ENCODE measurements at regions not wholly inside any gene's neighbourhood (a gene's known extent, or its start where the extent isn't known, plus 50 kb on each side); places are given as distances from the start of the nearest gene placed in this dataset.

GRCh38 chr10:47095848-47096612 lies 184.8 kb downstream of the PTPN20 start:
- ChIA-PET CTCF (no interaction called here), POLR2A (no interaction called here)
- Mint-ChIP-seq H3K27ac (no peak overlapping the region), H3K36me3 (ENCODE audit: low read depth) (no peaks in the 10 kb centered on the region), H3K27me3 (peaks cover 15% of the 10 kb centered on the region), H3K9me3 (peaks cover 2% of the 10 kb centered on the region), H3K4me1 (no peaks in the 10 kb centered on the region), H3K4me3 (no peak overlapping the region)
- no peak for DNase-seq
- intact Hi-C loops (cut with micrococcal nuclease), result no loop called here
- no peak for TF ChIP-seq CTCF (IDR thresholded peaks at IDR 0.05)
- ATAC-seq (ENCODE audit: low read depth), result no peak

DNA sequence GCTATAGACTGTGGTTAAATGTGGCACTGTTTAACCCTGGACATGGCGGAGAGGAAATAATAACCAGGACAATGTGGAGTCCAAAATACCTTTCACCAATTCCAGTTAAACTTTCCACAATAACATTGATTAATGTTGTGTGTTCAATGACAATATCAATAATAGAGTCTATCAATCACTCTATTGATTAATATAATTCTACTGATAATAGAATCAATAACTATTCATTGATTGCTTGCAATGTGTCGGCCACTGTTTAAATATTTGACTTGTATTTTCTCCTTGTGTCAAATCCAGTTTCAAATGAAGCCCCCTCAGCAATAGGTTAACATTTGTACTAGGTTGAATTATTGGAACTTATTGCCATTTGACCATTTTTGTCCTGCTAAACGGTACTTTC lies 187.0 kb downstream of the PTPN20 start:
- H3K27ac Mint-ChIP-seq, result no peak overlapping the region
- intact Hi-C loops (cut with micrococcal nuclease), result no loop called here
- H3K36me3 Mint-ChIP-seq (ENCODE audit: low read depth), result no peaks in the 10 kb centered on the region
- no peak for TF ChIP-seq CTCF (IDR thresholded peaks at IDR 0.05)
- no peak for DNase-seq
- peaks cover 8% of the 10 kb centered on the region for H3K27me3 Mint-ChIP-seq
- peaks cover 2% of the 10 kb centered on the region for H3K9me3 Mint-ChIP-seq
- no peaks in the 10 kb centered on the region for H3K4me1 Mint-ChIP-seq
- H3K4me3 Mint-ChIP-seq, result no peak overlapping the region
- ChIA-PET POLR2A (no interaction called here), CTCF (no interaction called here)
- no peak for ATAC-seq (ENCODE audit: low read depth)

GRCh38 chr10:47098964-47099363 lies 187.7 kb downstream of the PTPN20 start:
- Mint-ChIP-seq H3K27me3 (peaks cover 4% of the 10 kb centered on the region), H3K27ac (no peak overlapping the region), H3K4me1 (no peaks in the 10 kb centered on the region), H3K9me3 (peaks cover 2% of the 10 kb centered on the region), H3K4me3 (no peak overlapping the region), H3K36me3 (ENCODE audit: low read depth) (no peaks in the 10 kb centered on the region)
- ATAC-seq (ENCODE audit: low read depth) (no peak), DNase-seq (no peak)
- TF ChIP-seq CTCF (IDR thresholded peaks at IDR 0.05), result no peak
- POLR2A ChIA-PET, result no interaction called here
- intact Hi-C loops (cut with micrococcal nuclease), result no loop called here
- CTCF ChIA-PET, result no interaction called here

- DNase-seq (no peak), ATAC-seq (ENCODE audit: low read depth) (no peak)
- Mint-ChIP-seq H3K27ac (no peak overlapping the region), H3K4me3 (no peak overlapping the region), H3K36me3 (ENCODE audit: low read depth) (no peaks in the 10 kb centered on the region), H3K27me3 (peaks cover 3% of the 10 kb centered on the region), H3K4me1 (no peaks in the 10 kb centered on the region), H3K9me3 (peaks cover 2% of the 10 kb centered on the region)
- intact Hi-C loops (cut with micrococcal nuclease), result no loop called here
- no peak for TF ChIP-seq CTCF (IDR thresholded peaks at IDR 0.05)
- CTCF ChIA-PET, result no interaction called here
- POLR2A ChIA-PET, result no interaction called here
Measured at GRCh38 chr10:47099474-47099873, 188.2 kb downstream of the PTPN20 start.

DNA sequence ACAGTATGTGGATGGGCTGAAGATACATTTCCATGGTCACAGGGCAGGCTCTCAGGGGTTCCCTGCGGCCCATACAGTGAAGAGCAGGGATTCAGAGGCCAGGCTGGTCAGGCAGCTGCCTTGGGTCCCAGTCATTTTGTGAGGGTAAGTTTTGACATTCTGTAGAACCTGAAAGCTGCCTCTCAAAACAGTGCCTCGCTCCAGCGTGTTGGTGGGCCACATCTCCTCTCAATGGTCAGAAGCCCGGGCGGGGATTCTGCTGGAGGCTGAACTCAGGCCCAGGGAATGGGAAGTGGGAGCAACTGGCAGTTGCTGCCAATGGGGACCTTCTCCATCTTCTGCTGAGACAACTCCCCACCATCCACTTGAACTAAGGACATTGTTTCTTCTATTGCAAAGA lies 190.0 kb downstream of the PTPN20 start:
- ChIA-PET CTCF (no interaction called here), POLR2A (no interaction called here)
- no peak for DNase-seq
- no peaks in the 10 kb centered on the region for H3K36me3 Mint-ChIP-seq (ENCODE audit: low read depth)
- no peak overlapping the region for H3K4me3 Mint-ChIP-seq
- ATAC-seq (ENCODE audit: low read depth), result no peak
- peaks cover 2% of the 10 kb centered on the region for H3K27me3 Mint-ChIP-seq
- TF ChIP-seq CTCF (IDR thresholded peaks at IDR 0.05), result no peak
- intact Hi-C loops (cut with micrococcal nuclease), result no loop called here
- peaks cover 2% of the 10 kb centered on the region for H3K4me1 Mint-ChIP-seq
- no peak overlapping the region for H3K27ac Mint-ChIP-seq
- H3K9me3 Mint-ChIP-seq, result no peaks in the 10 kb centered on the region

Measured in activated B cell treated with CpG ODN at 0.5 μM for 24 hours (primary cell).